HG02798 (cell line): ENCODE measurements at regions not wholly inside any gene's neighbourhood (a gene's known extent, or its start where the extent isn't known, plus 50 kb on each side); places are given as distances from the start of the nearest gene placed in this dataset.
"Not testable (repeated sequence)": the region's sequence is repeated elsewhere in the genome, so short reads cannot be mapped to it uniquely, and the experiment has no call there.

Experiments
- ATAC-seq: cut with Tn5 transposase; IDR thresholded peaks from one replicate; pipeline ENCODE4 v1.9.1; 2021; ENCODE audit warnings: mild to moderate bottlenecking; ENCODE audit not compliant: unreplicated experiment, poor library complexity

DNA sequence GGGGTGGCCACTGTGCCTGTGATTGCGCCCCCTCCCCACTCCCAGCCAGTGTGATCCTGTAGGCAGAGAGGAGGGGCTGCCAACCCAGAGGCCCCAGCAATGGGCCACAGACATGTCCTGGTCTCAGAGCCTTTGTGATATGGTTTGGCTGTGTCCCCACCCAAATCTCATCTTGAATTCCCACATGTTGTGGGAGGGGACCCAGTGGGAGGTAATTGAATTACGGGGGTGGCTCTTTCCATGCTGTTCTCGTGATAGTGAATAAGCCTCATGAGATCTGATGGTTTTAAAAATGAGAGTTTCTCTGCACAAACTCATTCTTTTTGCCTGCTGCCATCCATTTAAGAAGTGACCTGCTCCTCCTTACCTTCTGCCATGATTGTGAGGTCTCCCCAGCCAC lies 56.8 kb upstream of the ZNF469 start:
- no peak for ATAC-seq

DNA sequence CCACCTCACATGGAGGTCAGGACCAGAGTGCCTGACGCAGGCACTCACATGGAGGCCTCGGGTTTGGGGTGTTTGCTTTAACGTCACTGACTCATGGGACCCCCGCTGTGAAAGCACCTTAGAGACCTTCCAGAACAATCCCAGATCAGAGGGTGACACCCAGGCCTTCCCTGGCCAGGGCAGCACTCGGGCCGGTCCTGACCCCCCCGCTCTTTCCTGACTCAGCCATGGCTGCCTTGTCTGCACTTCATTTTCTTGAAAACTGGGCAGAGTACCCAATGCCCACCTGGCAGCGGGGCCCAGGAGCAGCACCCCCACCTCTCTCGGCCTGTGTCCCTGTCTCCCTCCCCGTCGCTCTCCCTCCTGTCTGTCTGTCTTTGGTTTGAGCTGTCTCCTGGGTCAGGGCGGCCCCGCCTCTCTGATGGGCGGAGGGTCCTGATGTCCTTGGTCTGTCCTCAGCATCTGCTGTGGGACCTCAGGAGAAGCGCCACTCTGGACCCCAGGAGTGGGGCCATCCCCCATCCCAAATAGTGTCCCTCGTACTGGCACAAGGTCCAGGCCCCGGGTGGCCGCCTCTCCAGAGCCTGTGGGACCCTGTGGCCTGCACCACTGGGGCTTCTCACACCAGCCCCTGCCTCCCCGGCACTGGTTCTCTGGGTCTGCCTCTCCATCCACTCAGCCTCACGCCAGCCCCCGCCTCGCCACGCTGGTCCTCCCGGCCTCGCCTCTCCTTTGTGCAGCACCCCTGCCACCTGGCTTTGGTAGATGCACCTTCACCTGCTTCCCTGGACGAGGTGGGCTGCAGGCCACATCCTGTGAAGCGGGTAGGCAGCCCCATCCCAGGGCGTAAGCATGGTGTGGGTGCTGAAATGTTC lies 55.9 kb upstream of the ZNF469 start:
- ATAC-seq: no peak

DNA sequence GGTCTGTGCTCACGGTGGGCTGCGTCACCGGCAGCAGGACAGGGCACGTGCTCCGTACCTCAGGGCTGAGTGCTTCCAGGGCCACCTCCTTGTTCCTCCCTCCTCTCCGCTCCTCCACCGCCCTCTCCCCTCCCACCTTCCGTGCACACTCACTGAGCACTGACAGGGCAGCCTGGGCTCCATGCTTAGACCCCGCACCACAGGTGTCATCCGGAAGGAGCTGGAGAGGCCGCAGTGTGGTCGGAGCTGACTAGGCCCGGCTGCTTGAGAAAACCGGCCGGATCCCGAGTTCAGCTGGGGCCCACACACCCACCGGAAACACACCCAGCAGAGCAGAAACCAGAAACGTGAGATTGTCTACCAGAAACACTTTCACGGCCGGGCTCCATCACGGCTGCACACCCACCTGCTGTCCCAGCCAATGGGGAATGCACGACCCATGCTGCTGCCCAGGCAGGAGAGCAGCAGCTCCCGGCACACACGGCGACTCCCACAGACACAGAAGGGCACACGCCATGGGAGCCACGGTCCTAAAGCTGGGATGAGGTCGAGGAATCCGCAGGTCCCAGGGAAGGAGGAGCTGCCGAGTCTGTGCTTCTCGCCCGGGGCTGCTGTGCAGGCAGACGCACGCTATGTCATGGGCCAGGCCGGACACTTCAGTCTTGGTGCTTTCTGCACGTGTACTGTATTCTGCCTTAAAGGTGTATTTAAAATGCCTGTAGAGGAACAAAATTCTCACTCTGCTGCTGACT lies 55.0 kb upstream of the ZNF469 start:
- no peak for ATAC-seq

GRCh38 chr16:88328313-88328980 lies 54.3 kb upstream of the ZNF469 start:
- ATAC-seq: no peak

- no peak for ATAC-seq
Observed at GRCh38 chr16:88329726-88330700, 52.7 kb upstream of the ZNF469 start.

GRCh38 chr16:88330971-88331890 lies 51.5 kb upstream of the ZNF469 start:
- no peak for ATAC-seq

- ATAC-seq: no peak
Observed at GRCh38 chr16:88331989-88332920, 50.5 kb upstream of the ZNF469 start.

DNA sequence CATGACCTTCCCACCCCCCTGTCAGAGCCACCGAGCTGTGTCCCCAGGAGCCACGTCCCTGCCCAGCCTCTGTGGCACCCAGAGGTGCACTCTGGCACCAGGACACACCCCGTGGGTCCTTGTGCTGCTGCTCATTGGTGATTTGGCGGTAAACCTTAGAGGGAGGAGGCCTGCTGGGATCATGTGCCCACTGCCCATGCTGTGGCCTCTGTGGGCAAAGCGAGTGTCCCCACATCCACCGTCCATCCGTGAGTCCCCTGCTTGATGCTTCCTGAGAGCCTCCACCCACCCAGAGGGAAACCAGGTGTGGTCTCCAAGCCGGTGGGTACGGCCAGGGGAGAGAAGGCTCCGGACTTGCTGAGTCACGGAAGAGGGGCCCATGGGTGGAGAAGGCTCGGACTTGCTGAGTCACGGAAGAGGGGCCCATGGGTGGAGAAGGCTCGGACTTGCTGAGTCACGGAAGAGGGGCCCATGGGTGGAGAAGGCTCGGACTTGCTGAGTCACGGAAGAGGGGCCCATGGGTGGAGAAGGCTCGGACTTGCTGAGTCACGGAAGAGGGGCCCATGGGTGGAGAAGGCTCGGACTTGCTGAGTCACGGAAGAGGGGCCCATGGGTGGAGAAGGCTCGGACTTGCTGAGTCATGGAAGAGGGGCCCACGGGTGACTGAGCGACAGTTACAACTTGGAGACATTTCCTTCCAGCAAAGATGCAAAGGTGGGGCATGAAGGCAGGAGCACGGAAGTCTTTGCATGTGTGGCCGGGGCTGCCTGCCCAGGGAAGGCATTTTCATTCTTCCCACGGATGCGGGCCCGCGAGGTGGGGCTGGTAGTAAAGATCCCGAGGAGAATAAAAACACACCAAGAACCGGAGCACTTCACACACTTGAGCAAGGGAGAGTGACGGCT lies 49.6 kb upstream of the ZNF469 start:
- not testable (repeated sequence) for ATAC-seq
